Vagina (tissue), 2 donors: ENCODE measurements at regions not wholly inside any gene's neighbourhood (a gene's known extent, or its start where the extent isn't known, plus 50 kb on each side); places are given as distances from the start of the nearest gene placed in this dataset.

Experiments used
- DNase-seq, 2 donors: peaks; one replicate each; pipeline ENCODE4 v3.0.0-alpha.2; 2017; ENCODE audit errors: extremely low spot score in 2 of 2
- H3K27ac ChIP-seq: fragments of 200-600 bp; sonication (generic); one replicate; pipeline ENCODE4 v1.5.1; 2019
- H3K27me3 ChIP-seq: fragments of 200-600 bp; sonication (generic); one replicate; pipeline ENCODE4 v1.5.1; 2019
- H3K36me3 ChIP-seq, 2 donors: fragments of 200-600 bp; sonication (generic); one replicate each; pipeline ENCODE4 v1.5.1; 2017 to 2019
- H3K4me1 ChIP-seq: fragments of 200-600 bp; sonication (generic); one replicate; pipeline ENCODE4 v1.5.1; 2019
- H3K4me3 ChIP-seq, 2 donors: fragments of 200-600 bp; sonication (generic); 1 replicate in 1 of 2; 2 replicates in 1 of 2; pipeline ENCODE4 v1.5.1; 2016 to 2019
- H3K9me3 ChIP-seq: fragments of 200-600 bp; sonication (generic); one replicate; pipeline ENCODE4 v1.5.1; 2019
- CTCF ChIP-seq, 3 experiments: fragments of 450-650 bp in 2 of 3; fragments of 200-600 bp in 1 of 3; sonication (generic) in 1 of 3; IDR thresholded peaks; one replicate each; pipeline ENCODE4 v1.5.1; 2017 to 2019; ENCODE audit warnings: antibody characterized with exemption in 3 of 3, mild to moderate bottlenecking in 2 of 3, moderate library complexity in 2 of 3
- POLR2A ChIP-seq, 2 donors: fragments of 450-650 bp; IDR thresholded peaks; one replicate each; pipeline ENCODE4 v1.6.1; 2017; ENCODE audit warnings: antibody characterized with exemption in 2 of 2, mild to moderate bottlenecking in 2 of 2, moderate library complexity in 2 of 2
- POLR2AphosphoS5 ChIP-seq, 2 donors: sonication (generic); formaldehyde crosslinking; IDR thresholded peaks; one replicate each; pipeline ENCODE4 v1.9.0; 2017; ENCODE audit warnings: antibody characterized with exemption in 2 of 2, mild to moderate bottlenecking in 2 of 2, low read depth in 1 of 2; ENCODE audit not compliant: insufficient read depth in 1 of 2
- intact Hi-C: fragments of 100-400 bp; cut with DNase I; formaldehyde crosslinking; loops from one replicate; pipeline ENCODE4 v1.15.1; 2023

GRCh38 chr5:54388409-54388808, 67.1 kb upstream of the HSPB3 start:
- Histone ChIP-seq H3K27ac (no peak overlapping the region), H3K36me3 (no peaks in the 10 kb centered on the region), H3K9me3 (no peaks in the 10 kb centered on the region), H3K4me3 (no peak overlapping the region), H3K4me1 (peaks cover 7% of the 10 kb centered on the region), H3K27me3 (no peaks in the 10 kb centered on the region)
- no peak for DNase-seq
- intact Hi-C loops: no loop called here
- TF ChIP-seq POLR2A (IDR thresholded peaks at IDR 0.05) (no peak), POLR2AphosphoS5 (IDR thresholded peaks at IDR 0.05; ENCODE audit: insufficient read depth in 1 of 2, low read depth in 1 of 2) (no peak), CTCF (IDR thresholded peaks at IDR 0.05) (no peak)

GRCh38 chr5:54387659-54388232, 67.8 kb upstream of the HSPB3 start:
- peaks cover 7% of the 10 kb centered on the region for H3K4me1 ChIP-seq
- TF ChIP-seq CTCF (IDR thresholded peaks at IDR 0.05): no peak
- no peak for TF ChIP-seq POLR2AphosphoS5 (IDR thresholded peaks at IDR 0.05; ENCODE audit: insufficient read depth in 1 of 2, low read depth in 1 of 2)
- TF ChIP-seq POLR2A (IDR thresholded peaks at IDR 0.05): no peak
- intact Hi-C loops: no loop called here
- no peak overlapping the region for H3K4me3 ChIP-seq
- DNase-seq: no peak
- no peaks in the 10 kb centered on the region for H3K27me3 ChIP-seq
- no peaks in the 10 kb centered on the region for H3K36me3 ChIP-seq
- H3K27ac ChIP-seq: no peak overlapping the region
- H3K9me3 ChIP-seq: no peaks in the 10 kb centered on the region

- no peak overlapping the region for H3K4me3 ChIP-seq
- no peak overlapping the region for H3K27ac ChIP-seq
- intact Hi-C loops: no loop called here
- TF ChIP-seq CTCF (IDR thresholded peaks at IDR 0.05) (no peak), POLR2A (IDR thresholded peaks at IDR 0.05) (no peak)
- DNase-seq: no peak
- H3K27me3 ChIP-seq: no peaks in the 10 kb centered on the region
- peaks cover 7% of the 10 kb centered on the region for H3K4me1 ChIP-seq
- no peaks in the 10 kb centered on the region for H3K9me3 ChIP-seq
- no peaks in the 10 kb centered on the region for H3K36me3 ChIP-seq
Measured at GRCh38 chr5:54387031-54387430, 68.5 kb upstream of the HSPB3 start.

- Histone ChIP-seq H3K9me3 (no peaks in the 10 kb centered on the region), H3K4me1 (peaks cover 7% of the 10 kb centered on the region), H3K27ac (no peak overlapping the region), H3K4me3 (no peak overlapping the region), H3K36me3 (no peaks in the 10 kb centered on the region), H3K27me3 (no peaks in the 10 kb centered on the region)
- TF ChIP-seq POLR2A (IDR thresholded peaks at IDR 0.05) (no peak), CTCF (IDR thresholded peaks at IDR 0.05) (no peak), POLR2AphosphoS5 (IDR thresholded peaks at IDR 0.05; ENCODE audit: insufficient read depth in 1 of 2, low read depth in 1 of 2) (no peak)
- intact Hi-C loops: no loop called here
- DNase-seq: no peak
Measured at GRCh38 chr5:54385994-54386393, 69.5 kb upstream of the HSPB3 start.

GRCh38 chr5:54384356-54384933, 71.1 kb upstream of the HSPB3 start:
- Histone ChIP-seq H3K4me1 (peaks cover 7% of the 10 kb centered on the region), H3K9me3 (no peaks in the 10 kb centered on the region), H3K4me3 (no peak overlapping the region), H3K36me3 (no peaks in the 10 kb centered on the region), H3K27ac (no peak overlapping the region), H3K27me3 (no peaks in the 10 kb centered on the region)
- TF ChIP-seq POLR2AphosphoS5 (IDR thresholded peaks at IDR 0.05; ENCODE audit: insufficient read depth in 1 of 2, low read depth in 1 of 2) (no peak), POLR2A (IDR thresholded peaks at IDR 0.05) (no peak), CTCF (IDR thresholded peaks at IDR 0.05) (no peak)
- intact Hi-C loops: no loop called here
- no peak for DNase-seq
